Testis (tissue), 2 donors: ENCODE measurements at regions not wholly inside any gene's neighbourhood (a gene's known extent, or its start where the extent isn't known, plus 50 kb on each side); places are given as distances from the start of the nearest gene placed in this dataset.

Source experiments
- CTCF ChIP-seq, 3 experiments: fragments of 450-650 bp in 2 of 3; fragments of 200-600 bp in 1 of 3; sonication (generic) in 1 of 3; IDR thresholded peaks; one replicate each; pipeline ENCODE4 v1.5.1; 2016 to 2019; ENCODE audit warnings: antibody characterized with exemption in 3 of 3, mild to moderate bottlenecking in 2 of 3, moderate library complexity in 1 of 3
- POLR2A ChIP-seq: fragments of 450-650 bp; IDR thresholded peaks from one replicate; pipeline ENCODE4 v1.6.1; 2017; ENCODE audit warnings: antibody characterized with exemption, mild to moderate bottlenecking, moderate library complexity

GRCh38 chr16:26710450-26710849 is 356.3 kb upstream of the C16orf82 start:
- TF ChIP-seq CTCF (IDR thresholded peaks at IDR 0.05) (no peak), POLR2A (no peak)
